DND-41 (cell line): ENCODE measurements at regions not wholly inside any gene's neighbourhood (a gene's known extent, or its start where the extent isn't known, plus 50 kb on each side); places are given as distances from the start of the nearest gene placed in this dataset.

Experiments used
- ATAC-seq: fragments of 200-7000 bp; cut with Tn5 transposase; 3 replicates; pipeline ENCODE4 v1.9.1; 2021; ENCODE audit warnings: low read depth; ENCODE audit not compliant: insufficient read depth
- DNase-seq: peaks from one replicate; pipeline ENCODE4 v3.0.0-alpha.2; 2020
- H2AFZ ChIP-seq: 2 replicates; pipeline ENCODE4 v1.6.0; 2012; ENCODE audit warnings: low read depth, low read length
- H3K27ac ChIP-seq: 2 replicates; pipeline ENCODE4 v1.5.1; 2012; ENCODE audit warnings: low read length, inconsistent platforms
- H3K27me3 ChIP-seq: fragments of 200-600 bp; sonication (generic); 2 replicates; pipeline ENCODE4 v1.6.0; 2012; ENCODE audit warnings: low read length, mild to moderate bottlenecking, inconsistent platforms; ENCODE audit not compliant: insufficient read depth, poor library complexity
- H3K36me3 ChIP-seq: 2 replicates; pipeline ENCODE4 v1.5.1; 2012; ENCODE audit warnings: low read length, inconsistent platforms; ENCODE audit not compliant: insufficient read depth
- H3K4me1 ChIP-seq: 2 replicates; pipeline ENCODE4 v1.5.1; 2012; ENCODE audit warnings: mild to moderate bottlenecking, low read length; ENCODE audit not compliant: insufficient read depth
- H3K4me2 ChIP-seq: 2 replicates; pipeline ENCODE4 v1.6.0; 2012; ENCODE audit warnings: mild to moderate bottlenecking, moderate library complexity, low read length, inconsistent platforms; ENCODE audit not compliant: insufficient read depth
- H3K4me3 ChIP-seq, 2 experiments: fragments of 200-600 bp in 1 of 2; shearing (Covaris generic) in 1 of 2; 2 replicates each; pipeline ENCODE4 v1.5.1; 2012 to 2016; ENCODE audit warnings: inconsistent platforms in 2 of 2, low read length in 2 of 2, mild to moderate bottlenecking in 2 of 2, low read depth in 1 of 2, moderate library complexity in 1 of 2
- H3K79me2 ChIP-seq: 2 replicates; pipeline ENCODE4 v1.6.0; 2012; ENCODE audit warnings: low read length, inconsistent platforms; ENCODE audit not compliant: insufficient read depth
- H3K9ac ChIP-seq: 2 replicates; pipeline ENCODE4 v1.6.0; 2012; ENCODE audit warnings: low read depth, mild to moderate bottlenecking, inconsistent platforms, low read length, moderate library complexity
- H3K9me3 ChIP-seq: 2 replicates; pipeline ENCODE4 v1.5.1; 2012; ENCODE audit warnings: low read length, moderate library complexity, mild to moderate bottlenecking, inconsistent platforms; ENCODE audit not compliant: insufficient read depth, severe bottlenecking
- H4K20me1 ChIP-seq: 2 replicates; pipeline ENCODE4 v1.6.0; 2012; ENCODE audit warnings: low read length; ENCODE audit not compliant: insufficient read depth
- CTCF ChIP-seq: IDR thresholded peaks from 2 replicates; pipeline ENCODE4 v1.5.1; 2012; ENCODE audit warnings: borderline replicate concordance, low read length, moderate library complexity, mild to moderate bottlenecking; ENCODE audit not compliant: poor library complexity, severe bottlenecking; ENCODE audit errors: extremely low read depth
- EZH2 ChIP-seq: IDR thresholded peaks from 3 replicates; pipeline ENCODE4 v1.6.1; 2012; ENCODE audit warnings: borderline replicate concordance, low read depth, mild to moderate bottlenecking, moderate library complexity, low read length, inconsistent platforms; ENCODE audit not compliant: severe bottlenecking

GRCh38 chr5:167511276-167511675 is 780.2 kb upstream of the WWC1 start:
- no peak overlapping the region for H3K9ac ChIP-seq
- H3K4me2 ChIP-seq = no peak overlapping the region
- H3K36me3 ChIP-seq = no peaks in the 10 kb centered on the region
- H3K4me1 ChIP-seq = no peaks in the 10 kb centered on the region
- TF ChIP-seq CTCF (no peak), EZH2 (no peak)
- no peak overlapping the region for H2AFZ ChIP-seq
- H3K9me3 ChIP-seq = no peaks in the 10 kb centered on the region
- ATAC-seq (no peak), DNase-seq (no peak)
- no peaks in the 10 kb centered on the region for H3K79me2 ChIP-seq
- H3K4me3 ChIP-seq = no peak overlapping the region
- no peak overlapping the region for H3K27ac ChIP-seq
- no peaks in the 10 kb centered on the region for H4K20me1 ChIP-seq
- H3K27me3 ChIP-seq = no peaks in the 10 kb centered on the region

- no peaks in the 10 kb centered on the region for H3K27me3 ChIP-seq
- no peak overlapping the region for H3K9ac ChIP-seq
- H3K27ac ChIP-seq = no peak overlapping the region
- no peak overlapping the region for H2AFZ ChIP-seq
- H3K4me1 ChIP-seq = no peaks in the 10 kb centered on the region
- H3K79me2 ChIP-seq = no peaks in the 10 kb centered on the region
- no peaks in the 10 kb centered on the region for H3K36me3 ChIP-seq
- DNase-seq (no peak), ATAC-seq (no peak)
- no peak overlapping the region for H3K4me2 ChIP-seq
- TF ChIP-seq EZH2 (no peak), CTCF (no peak)
- H3K4me3 ChIP-seq = no peak overlapping the region
- H4K20me1 ChIP-seq = no peaks in the 10 kb centered on the region
- no peaks in the 10 kb centered on the region for H3K9me3 ChIP-seq
These were observed 779.3 kb upstream of the WWC1 start for GRCh38 chr5:167512111-167512510.

GRCh38 chr5:167513381-167513780 is 778.1 kb upstream of the WWC1 start:
- Histone ChIP-seq H2AFZ (no peak overlapping the region), H3K36me3 (no peaks in the 10 kb centered on the region), H3K79me2 (no peaks in the 10 kb centered on the region), H3K4me3 (no peak overlapping the region), H4K20me1 (no peaks in the 10 kb centered on the region), H3K9me3 (no peaks in the 10 kb centered on the region), H3K27ac (no peak overlapping the region), H3K4me2 (no peak overlapping the region), H3K27me3 (no peaks in the 10 kb centered on the region), H3K4me1 (no peaks in the 10 kb centered on the region), H3K9ac (no peak overlapping the region)
- no peak for DNase-seq
- TF ChIP-seq CTCF = no peak
- TF ChIP-seq EZH2 = no peak
- ATAC-seq = no peak

GRCh38 chr5:167514461-167514860 is 777.0 kb upstream of the WWC1 start:
- TF ChIP-seq EZH2 (no peak), CTCF (no peak)
- H2AFZ ChIP-seq = no peak overlapping the region
- H3K36me3 ChIP-seq = no peaks in the 10 kb centered on the region
- no peak overlapping the region for H3K4me3 ChIP-seq
- no peaks in the 10 kb centered on the region for H3K4me1 ChIP-seq
- H3K9me3 ChIP-seq = no peaks in the 10 kb centered on the region
- no peaks in the 10 kb centered on the region for H4K20me1 ChIP-seq
- H3K27ac ChIP-seq = no peak overlapping the region
- H3K9ac ChIP-seq = no peak overlapping the region
- H3K79me2 ChIP-seq = no peaks in the 10 kb centered on the region
- no peak for ATAC-seq
- no peaks in the 10 kb centered on the region for H3K27me3 ChIP-seq
- no peak for DNase-seq
- H3K4me2 ChIP-seq = no peak overlapping the region
